H1 (cell line): ENCODE measurements at regions not wholly inside any gene's neighbourhood (a gene's known extent, or its start where the extent isn't known, plus 50 kb on each side); places are given as distances from the start of the nearest gene placed in this dataset.

Experiments
- POLR2AphosphoS5 ChIP-seq: IDR thresholded peaks from 2 replicates; pipeline ENCODE4 v1.6.1; 2011; ENCODE audit warnings: low read depth, low read length
- ZNF274 ChIP-seq: IDR thresholded peaks from 2 replicates; pipeline ENCODE4 v1.7.0; 2012; ENCODE audit warnings: low read length, borderline replicate concordance; ENCODE audit errors: extremely low read depth
- TF ChIP-seq, protein P1 (sequence below), 3 experiments: IDR thresholded peaks; 1 replicate in 2 of 3; 2 replicates in 1 of 3; pipeline versions ENCODE4 v1.5.1 to v1.6.1; 2011; ENCODE audit warnings: low read length in 3 of 3, mild to moderate bottlenecking in 3 of 3, inconsistent platforms in 2 of 3, low read depth in 1 of 3, moderate library complexity in 1 of 3; ENCODE audit not compliant: insufficient read depth in 1 of 3; ENCODE audit errors: control extremely low read depth in 1 of 3

DNA sequence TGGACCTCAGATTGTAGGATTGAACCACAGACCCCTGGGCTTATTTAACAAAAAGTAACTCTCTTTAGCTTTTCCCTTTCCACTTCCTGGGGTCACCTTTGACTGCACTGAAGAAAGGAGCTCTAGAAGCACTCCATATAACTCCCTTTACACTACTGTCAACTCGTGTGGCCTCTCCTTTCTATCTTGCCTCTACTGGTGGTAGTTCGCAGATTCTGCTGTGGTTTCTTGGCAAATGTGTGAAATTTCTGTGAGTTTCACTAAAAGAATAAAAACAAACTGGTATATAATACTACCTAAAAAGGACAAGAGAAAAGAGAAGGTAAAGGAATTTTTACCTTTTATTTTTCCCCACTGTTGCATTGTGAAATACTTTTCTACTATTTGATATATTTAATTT, 1298.1 kb downstream of the PCDH9 start:
- no peak for TF ChIP-seq ZNF274
- TF ChIP-seq, protein P1, sequence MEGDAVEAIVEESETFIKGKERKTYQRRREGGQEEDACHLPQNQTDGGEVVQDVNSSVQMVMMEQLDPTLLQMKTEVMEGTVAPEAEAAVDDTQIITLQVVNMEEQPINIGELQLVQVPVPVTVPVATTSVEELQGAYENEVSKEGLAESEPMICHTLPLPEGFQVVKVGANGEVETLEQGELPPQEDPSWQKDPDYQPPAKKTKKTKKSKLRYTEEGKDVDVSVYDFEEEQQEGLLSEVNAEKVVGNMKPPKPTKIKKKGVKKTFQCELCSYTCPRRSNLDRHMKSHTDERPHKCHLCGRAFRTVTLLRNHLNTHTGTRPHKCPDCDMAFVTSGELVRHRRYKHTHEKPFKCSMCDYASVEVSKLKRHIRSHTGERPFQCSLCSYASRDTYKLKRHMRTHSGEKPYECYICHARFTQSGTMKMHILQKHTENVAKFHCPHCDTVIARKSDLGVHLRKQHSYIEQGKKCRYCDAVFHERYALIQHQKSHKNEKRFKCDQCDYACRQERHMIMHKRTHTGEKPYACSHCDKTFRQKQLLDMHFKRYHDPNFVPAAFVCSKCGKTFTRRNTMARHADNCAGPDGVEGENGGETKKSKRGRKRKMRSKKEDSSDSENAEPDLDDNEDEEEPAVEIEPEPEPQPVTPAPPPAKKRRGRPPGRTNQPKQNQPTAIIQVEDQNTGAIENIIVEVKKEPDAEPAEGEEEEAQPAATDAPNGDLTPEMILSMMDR (IDR thresholded peaks at IDR 0.05; ENCODE audit: control extremely low read depth in 1 of 3, insufficient read depth in 1 of 3, low read depth in 1 of 3, low read length in 3 of 3) = no peak
- no peak for TF ChIP-seq POLR2AphosphoS5
